ENCODE measurements at regions not wholly inside any gene's neighbourhood (a gene's known extent, or its start where the extent isn't known, plus 50 kb on each side); places are given as distances from the start of the nearest gene placed in this dataset.
"Not testable (repeated sequence)": the region's sequence is repeated elsewhere in the genome, so short reads cannot be mapped to it uniquely, and the experiment has no call there.

DNA sequence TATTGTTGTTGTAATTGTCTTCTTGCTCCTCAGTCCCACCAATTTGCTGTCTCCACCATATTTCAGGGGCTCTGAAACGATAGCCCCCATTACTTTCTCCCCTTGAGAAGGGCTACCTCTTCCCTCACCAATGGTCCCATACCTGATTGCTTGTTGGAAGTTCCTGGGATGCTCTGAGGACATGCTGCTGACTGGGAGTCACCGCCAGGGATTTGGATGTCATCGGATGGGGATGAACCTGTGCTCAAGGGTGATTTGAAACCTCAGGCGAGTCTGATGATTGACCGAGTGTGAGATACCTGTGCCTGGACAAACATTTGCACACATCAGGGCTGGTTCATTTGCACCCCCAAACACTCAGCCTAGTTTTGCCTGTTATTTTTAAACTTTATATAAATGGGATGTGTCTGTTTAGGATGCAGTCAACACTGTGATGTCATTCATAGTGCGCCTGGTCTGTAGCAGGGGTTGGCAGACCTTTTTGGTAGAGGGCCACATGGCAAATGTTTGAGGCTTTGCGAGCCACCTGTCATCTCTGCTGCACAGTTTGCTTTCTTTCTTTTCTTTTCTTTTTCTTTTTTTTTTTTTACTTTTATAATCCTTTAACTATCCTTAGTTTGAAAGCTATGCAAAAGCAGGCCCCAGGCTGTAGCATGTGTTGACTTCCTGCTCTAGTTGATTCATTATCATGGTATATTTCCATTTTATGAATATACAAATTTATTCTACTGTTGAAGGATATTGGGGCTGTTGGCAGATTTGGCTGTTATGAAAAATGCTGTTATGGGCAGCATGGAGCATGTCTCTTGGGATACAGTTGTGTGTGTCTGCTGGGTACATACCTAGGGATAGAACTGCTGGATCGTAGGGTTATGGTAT, 118.5 kb upstream of the PHACTR3 start:
- H2BK12ac ChIP-seq (ENCODE audit: insufficient read length, low read depth, low read length), result no peak overlapping the region
- H2BK20ac ChIP-seq (ENCODE audit: low read depth, low read length, poor library complexity, severe bottlenecking), result no peak overlapping the region
- H2AK5ac ChIP-seq (ENCODE audit: insufficient read length, low read length), result no peak overlapping the region
- H3K4me3 Mint-ChIP-seq, result no peak overlapping the region
- H2BK5ac ChIP-seq (ENCODE audit: insufficient read length, low read length), result no peak overlapping the region
- no peak overlapping the region for H4K91ac ChIP-seq (ENCODE audit: insufficient read length, low read depth, low read length)
- no peak overlapping the region for H4K5ac ChIP-seq (ENCODE audit: insufficient read length, low read depth, low read length)
- peaks cover 3% of the 10 kb centered on the region for H3K27me3 Mint-ChIP-seq (ENCODE audit: low read depth)
- no peak overlapping the region for H2BK15ac ChIP-seq (ENCODE audit: low read depth, low read length)
- H3K9me3 Mint-ChIP-seq, result no peaks in the 10 kb centered on the region
- no peak overlapping the region for H3K14ac ChIP-seq (ENCODE audit: insufficient read depth, low read length)
- H2BK120ac ChIP-seq (ENCODE audit: low read depth, low read length, poor library complexity, severe bottlenecking), result no peak overlapping the region
- no peak overlapping the region for H3K18ac ChIP-seq (ENCODE audit: insufficient read length, low read depth, low read length)
- no peak overlapping the region; a peak in 1 of 7 replicates for H3K27ac Mint-ChIP-seq
- H3K23ac ChIP-seq (ENCODE audit: insufficient read length, low read depth, low read length), result no peak overlapping the region
- no peak overlapping the region for H3K4me2 ChIP-seq (ENCODE audit: insufficient read depth, insufficient read length, low read length)
- no peaks in the 10 kb centered on the region for H3K36me3 Mint-ChIP-seq (ENCODE audit: insufficient read depth in 1 of 3, low read depth in 3 of 3)
- TF ChIP-seq, protein P1, sequence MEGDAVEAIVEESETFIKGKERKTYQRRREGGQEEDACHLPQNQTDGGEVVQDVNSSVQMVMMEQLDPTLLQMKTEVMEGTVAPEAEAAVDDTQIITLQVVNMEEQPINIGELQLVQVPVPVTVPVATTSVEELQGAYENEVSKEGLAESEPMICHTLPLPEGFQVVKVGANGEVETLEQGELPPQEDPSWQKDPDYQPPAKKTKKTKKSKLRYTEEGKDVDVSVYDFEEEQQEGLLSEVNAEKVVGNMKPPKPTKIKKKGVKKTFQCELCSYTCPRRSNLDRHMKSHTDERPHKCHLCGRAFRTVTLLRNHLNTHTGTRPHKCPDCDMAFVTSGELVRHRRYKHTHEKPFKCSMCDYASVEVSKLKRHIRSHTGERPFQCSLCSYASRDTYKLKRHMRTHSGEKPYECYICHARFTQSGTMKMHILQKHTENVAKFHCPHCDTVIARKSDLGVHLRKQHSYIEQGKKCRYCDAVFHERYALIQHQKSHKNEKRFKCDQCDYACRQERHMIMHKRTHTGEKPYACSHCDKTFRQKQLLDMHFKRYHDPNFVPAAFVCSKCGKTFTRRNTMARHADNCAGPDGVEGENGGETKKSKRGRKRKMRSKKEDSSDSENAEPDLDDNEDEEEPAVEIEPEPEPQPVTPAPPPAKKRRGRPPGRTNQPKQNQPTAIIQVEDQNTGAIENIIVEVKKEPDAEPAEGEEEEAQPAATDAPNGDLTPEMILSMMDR (conservative IDR thresholded peaks at IDR 0.05), result no peak
- no peaks in the 10 kb centered on the region for H3K4me1 ChIP-seq (ENCODE audit: insufficient read depth, low read length)
- H3K23me2 ChIP-seq (ENCODE audit: insufficient read length, low read depth, low read length, poor library complexity, severe bottlenecking), result no peaks in the 10 kb centered on the region
- H2AFZ ChIP-seq (ENCODE audit: low read length), result no peak overlapping the region
- H3K9ac ChIP-seq (ENCODE audit: extremely low read depth, insufficient read length, low read length), result no peak overlapping the region
- no peaks in the 10 kb centered on the region for H4K20me1 ChIP-seq (ENCODE audit: control insufficient read depth, insufficient read depth, insufficient read length)
- H3K27ac ChIP-seq (ENCODE audit: insufficient read length, low read depth, low read length), result no peak overlapping the region
- no peaks in the 10 kb centered on the region for H3K79me2 ChIP-seq (ENCODE audit: insufficient read depth, low read length)
- H3T11ph ChIP-seq (ENCODE audit: low read length), result no peak overlapping the region
- H3K4me1 Mint-ChIP-seq, result peaks cover 2 to 4% of the 10 kb centered on the region in 2 experiments; a peak in 2 of 4 replicates
- H3K27me3 ChIP-seq (ENCODE audit: insufficient read depth, low read length), result no peaks in the 10 kb centered on the region
- no CpG with 5 or more reads among the region's 8 CpGs for WGBS (ENCODE audit: extremely low coverage, insufficient read length, low lambda C conversion rate)
- H3K56ac ChIP-seq (ENCODE audit: insufficient read length, low read depth, low read length), result no peak overlapping the region
- no peaks in the 10 kb centered on the region for H3K79me1 ChIP-seq (ENCODE audit: insufficient read depth, low read depth, low read length, poor library complexity, severe bottlenecking)
- H3K9me3 ChIP-seq (ENCODE audit: control insufficient read depth, low read depth, low read length), result no peaks in the 10 kb centered on the region
- no peak overlapping the region for H3K4ac ChIP-seq (ENCODE audit: low read depth, low read length)
- no peak overlapping the region for H4K8ac ChIP-seq (replicated peaks; ENCODE audit: insufficient read length, low read depth, low read length)
- no peak for DNase-seq

DNA sequence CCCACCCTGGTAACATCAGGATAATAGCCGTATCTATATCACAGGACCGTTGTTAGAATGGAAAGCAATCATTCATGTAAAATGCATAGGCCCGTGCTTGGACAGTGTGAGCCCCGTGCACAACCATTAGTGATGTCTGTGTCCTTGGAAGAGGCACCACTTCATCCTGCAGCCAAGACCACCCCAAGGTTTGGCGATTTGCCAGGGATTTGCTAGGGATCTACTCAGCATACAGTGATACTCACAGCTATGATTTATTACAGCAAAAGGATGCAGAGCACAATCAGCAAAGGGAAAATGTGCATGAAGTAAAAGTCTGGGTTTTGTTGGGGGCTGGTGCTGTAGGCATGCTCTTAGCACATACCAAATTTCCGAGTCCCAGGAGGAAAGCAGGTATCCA, 115.9 kb upstream of the PHACTR3 start:
- not testable (repeated sequence) for H3K27ac ChIP-seq (ENCODE audit: insufficient read length, low read depth, low read length); DNase-seq; H3K56ac ChIP-seq (ENCODE audit: insufficient read length, low read depth, low read length); H3K27ac Mint-ChIP-seq; H3K79me2 ChIP-seq (ENCODE audit: insufficient read depth, low read length); H3K9ac ChIP-seq (ENCODE audit: extremely low read depth, insufficient read length, low read length); H3K4ac ChIP-seq (ENCODE audit: low read depth, low read length); H2BK5ac ChIP-seq (ENCODE audit: insufficient read length, low read length); H2BK120ac ChIP-seq (ENCODE audit: low read depth, low read length, poor library complexity, severe bottlenecking); H3K9me3 ChIP-seq (ENCODE audit: control insufficient read depth, low read depth, low read length); H3K14ac ChIP-seq (ENCODE audit: insufficient read depth, low read length); H3K4me3 Mint-ChIP-seq; H4K20me1 ChIP-seq (ENCODE audit: control insufficient read depth, insufficient read depth, insufficient read length); H3K23ac ChIP-seq (ENCODE audit: insufficient read length, low read depth, low read length); H3K4me2 ChIP-seq (ENCODE audit: insufficient read depth, insufficient read length, low read length); H4K91ac ChIP-seq (ENCODE audit: insufficient read length, low read depth, low read length); H3K27me3 ChIP-seq (ENCODE audit: insufficient read depth, low read length); H2BK12ac ChIP-seq (ENCODE audit: insufficient read length, low read depth, low read length); H3K23me2 ChIP-seq (ENCODE audit: insufficient read length, low read depth, low read length, poor library complexity, severe bottlenecking); H3K79me1 ChIP-seq (ENCODE audit: insufficient read depth, low read depth, low read length, poor library complexity, severe bottlenecking); H3K36me3 Mint-ChIP-seq (ENCODE audit: insufficient read depth in 1 of 3, low read depth in 3 of 3); H3K27me3 Mint-ChIP-seq (ENCODE audit: low read depth); H4K5ac ChIP-seq (ENCODE audit: insufficient read length, low read depth, low read length); H2BK20ac ChIP-seq (ENCODE audit: low read depth, low read length, poor library complexity, severe bottlenecking); H2AFZ ChIP-seq (ENCODE audit: low read length); H2AK5ac ChIP-seq (ENCODE audit: insufficient read length, low read length); H3K4me1 Mint-ChIP-seq; H2BK15ac ChIP-seq (ENCODE audit: low read depth, low read length); H3T11ph ChIP-seq (ENCODE audit: low read length); H3K9me3 Mint-ChIP-seq; H3K4me1 ChIP-seq (ENCODE audit: insufficient read depth, low read length); H4K8ac ChIP-seq (replicated peaks; ENCODE audit: insufficient read length, low read depth, low read length); H3K18ac ChIP-seq (ENCODE audit: insufficient read length, low read depth, low read length)
- no CpG with 5 or more reads among the region's 6 CpGs for WGBS (ENCODE audit: extremely low coverage, insufficient read length, low lambda C conversion rate)

Data from H9 (cell line).